ENCODE measurements at regions not wholly inside any gene's neighbourhood (a gene's known extent, or its start where the extent isn't known, plus 50 kb on each side); places are given as distances from the start of the nearest gene placed in this dataset.

GRCh38 chr19:27777242-27777641 is 1435.7 kb downstream of the UQCRFS1 start:
- peaks cover 47 to 71% (median 52%) of the 10 kb centered on the region in 3 donors for H3K9me3 Mint-ChIP-seq

GRCh38 chr19:27776524-27776923 is 1436.4 kb downstream of the UQCRFS1 start:
- ATAC-seq (replicated peaks in 1 of 4) (no peak), DNase-seq (no peak)
- no peaks in the 10 kb centered on the region for H3K27me3 Mint-ChIP-seq
- Histone ChIP-seq H3K4me1 (ENCODE audit: control insufficient read depth in 1 of 2, extremely low read depth in 1 of 2, insufficient read depth in 2 of 2, low read length in 2 of 2) (no peaks in the 10 kb centered on the region), H3K9me3 (peaks cover 4% of the 10 kb centered on the region), H3K27me3 (replicated peaks in 1 of 2; ENCODE audit: control insufficient read depth in 2 of 2, extremely low read depth in 1 of 2, insufficient read depth in 2 of 2, low read length in 1 of 2) (no peaks in the 10 kb centered on the region), H3K36me3 (ENCODE audit: control insufficient read depth in 2 of 2, extremely low read depth in 1 of 2, insufficient read depth in 1 of 2, low read length in 1 of 2) (no peaks in the 10 kb centered on the region), H3K27ac (ENCODE audit: low read length) (no peak overlapping the region), H3K4me3 (ENCODE audit: control insufficient read depth in 1 of 2, extremely low read depth in 1 of 2, low read length in 1 of 2) (no peak overlapping the region)
- H3K4me1 Mint-ChIP-seq = peaks cover 0 to 2% (median 0%) of the 10 kb centered on the region in 3 donors
- CTCF ChIA-PET = no interaction called here
- 100% methylated on average over 1 of the region's 3 CpGs for WGBS (ENCODE audit: insufficient coverage)
- H3K36me3 Mint-ChIP-seq = peaks cover 75% of the 10 kb centered on the region
- POLR2A ChIA-PET = no interaction called here
- no peak overlapping the region for H3K27ac Mint-ChIP-seq
- peaks cover 53 to 78% (median 58%) of the 10 kb centered on the region in 3 donors for H3K9me3 Mint-ChIP-seq
- no peak overlapping the region for H3K4me3 Mint-ChIP-seq

More at GRCh38 chr19:27777242-27777641, 1435.7 kb downstream of the UQCRFS1 start:
- H3K4me3 Mint-ChIP-seq = no peak overlapping the region
- H3K4me1 Mint-ChIP-seq = peaks cover 0 to 2% (median 0%) of the 10 kb centered on the region in 3 donors
- 92% methylated on average over 3 of the region's 7 CpGs for WGBS (ENCODE audit: insufficient coverage)
- no peak overlapping the region for H3K27ac Mint-ChIP-seq
- DNase-seq = no peak
- H3K4me3 ChIP-seq (ENCODE audit: control insufficient read depth in 1 of 2, extremely low read depth in 1 of 2, low read length in 1 of 2) = no peak overlapping the region
- peaks cover 4% of the 10 kb centered on the region for H3K9me3 ChIP-seq
- H3K36me3 ChIP-seq (ENCODE audit: control insufficient read depth in 2 of 2, extremely low read depth in 1 of 2, insufficient read depth in 1 of 2, low read length in 1 of 2) = no peaks in the 10 kb centered on the region
- POLR2A ChIA-PET = no interaction called here
- no peaks in the 10 kb centered on the region for H3K4me1 ChIP-seq (ENCODE audit: control insufficient read depth in 1 of 2, extremely low read depth in 1 of 2, insufficient read depth in 2 of 2, low read length in 2 of 2)
- H3K27me3 ChIP-seq (replicated peaks in 1 of 2; ENCODE audit: control insufficient read depth in 2 of 2, extremely low read depth in 1 of 2, insufficient read depth in 2 of 2, low read length in 1 of 2) = no peaks in the 10 kb centered on the region
- ATAC-seq (replicated peaks in 1 of 4) = no peak
- H3K27ac ChIP-seq (ENCODE audit: low read length) = no peak overlapping the region
- H3K36me3 Mint-ChIP-seq = peaks cover 77% of the 10 kb centered on the region
- CTCF ChIA-PET = no interaction called here
- no peaks in the 10 kb centered on the region for H3K27me3 Mint-ChIP-seq

- H3K4me1 ChIP-seq (ENCODE audit: control insufficient read depth in 1 of 2, extremely low read depth in 1 of 2, insufficient read depth in 2 of 2, low read length in 2 of 2) = no peaks in the 10 kb centered on the region
- peaks cover 70% of the 10 kb centered on the region for H3K36me3 Mint-ChIP-seq
- DNase-seq = no peak
- no peaks in the 10 kb centered on the region for H3K27me3 Mint-ChIP-seq
- H3K27ac ChIP-seq (ENCODE audit: low read length) = no peak overlapping the region
- peaks cover 4% of the 10 kb centered on the region for H3K9me3 ChIP-seq
- H3K4me3 ChIP-seq (ENCODE audit: control insufficient read depth in 1 of 2, extremely low read depth in 1 of 2, low read length in 1 of 2) = no peak overlapping the region
- no peak overlapping the region for H3K4me3 Mint-ChIP-seq
- no peaks in the 10 kb centered on the region for H3K36me3 ChIP-seq (ENCODE audit: control insufficient read depth in 2 of 2, extremely low read depth in 1 of 2, insufficient read depth in 1 of 2, low read length in 1 of 2)
- WGBS (ENCODE audit: insufficient coverage) = 96% methylated on average over 7 of the region's 8 CpGs
- H3K9me3 Mint-ChIP-seq = peaks cover 54 to 81% (median 60%) of the 10 kb centered on the region in 3 donors
- ATAC-seq (replicated peaks in 1 of 4) = no peak
- H3K27me3 ChIP-seq (replicated peaks in 1 of 2; ENCODE audit: control insufficient read depth in 2 of 2, extremely low read depth in 1 of 2, insufficient read depth in 2 of 2, low read length in 1 of 2) = no peaks in the 10 kb centered on the region
- ChIA-PET POLR2A (no interaction called here), CTCF (no interaction called here)
- no peak overlapping the region for H3K27ac Mint-ChIP-seq
- peaks cover 0 to 2% (median 0%) of the 10 kb centered on the region in 3 donors for H3K4me1 Mint-ChIP-seq
These were observed 1436.9 kb downstream of the UQCRFS1 start for GRCh38 chr19:27776020-27776419.

- Mint-ChIP-seq H3K4me3 (no peak overlapping the region), H3K4me1 (no peaks in the 10 kb centered on the region), H3K36me3 (peaks cover 64% of the 10 kb centered on the region), H3K27ac (no peak overlapping the region), H3K27me3 (no peaks in the 10 kb centered on the region), H3K9me3 (peaks cover 54 to 86% (median 65%) of the 10 kb centered on the region in 3 donors)
- DNase-seq (no peak), ATAC-seq (replicated peaks in 1 of 4) (no peak)
- 87% methylated on average over 5 of the region's 6 CpGs for WGBS (ENCODE audit: insufficient coverage)
- H3K4me3 ChIP-seq (ENCODE audit: control insufficient read depth in 1 of 2, extremely low read depth in 1 of 2, low read length in 1 of 2) = no peak overlapping the region
- no peaks in the 10 kb centered on the region for H3K36me3 ChIP-seq (ENCODE audit: control insufficient read depth in 2 of 2, extremely low read depth in 1 of 2, insufficient read depth in 1 of 2, low read length in 1 of 2)
- ChIA-PET CTCF (no interaction called here), POLR2A (no interaction called here)
- no peaks in the 10 kb centered on the region for H3K27me3 ChIP-seq (replicated peaks in 1 of 2; ENCODE audit: control insufficient read depth in 2 of 2, extremely low read depth in 1 of 2, insufficient read depth in 2 of 2, low read length in 1 of 2)
- H3K4me1 ChIP-seq (ENCODE audit: control insufficient read depth in 1 of 2, extremely low read depth in 1 of 2, insufficient read depth in 2 of 2, low read length in 2 of 2) = no peaks in the 10 kb centered on the region
- no peak overlapping the region for H3K27ac ChIP-seq (ENCODE audit: low read length)
- H3K9me3 ChIP-seq = peaks cover 4% of the 10 kb centered on the region
These were observed 1437.6 kb downstream of the UQCRFS1 start for GRCh38 chr19:27775395-27775794.

DNA sequence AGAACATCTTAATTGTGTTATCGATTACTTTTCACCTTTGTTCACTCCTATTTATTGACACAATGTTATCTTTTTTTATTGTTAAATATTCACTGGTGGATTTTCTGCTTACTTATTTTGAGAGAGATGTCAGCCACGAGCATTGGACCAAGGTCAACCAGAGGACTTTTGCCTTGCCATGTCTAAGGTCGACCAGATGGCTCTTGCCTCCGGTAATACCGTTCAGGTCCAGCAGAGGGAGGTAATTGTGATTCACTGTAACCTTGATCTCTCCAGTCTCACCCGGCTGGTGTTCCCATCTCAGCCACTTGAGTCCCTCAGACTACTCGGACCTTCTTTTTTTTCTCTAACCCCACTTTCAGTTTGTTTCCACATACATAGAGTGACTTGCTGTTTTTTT is 1438.1 kb downstream of the UQCRFS1 start:
- Mint-ChIP-seq H3K36me3 (peaks cover 61% of the 10 kb centered on the region), H3K27ac (no peak overlapping the region), H3K4me1 (no peaks in the 10 kb centered on the region), H3K9me3 (peaks cover 54 to 92% (median 70%) of the 10 kb centered on the region in 3 donors), H3K4me3 (no peak overlapping the region), H3K27me3 (no peaks in the 10 kb centered on the region)
- ATAC-seq (replicated peaks in 1 of 4) = no peak
- Histone ChIP-seq H3K9me3 (peaks cover 4% of the 10 kb centered on the region), H3K36me3 (ENCODE audit: control insufficient read depth in 2 of 2, extremely low read depth in 1 of 2, insufficient read depth in 1 of 2, low read length in 1 of 2) (no peaks in the 10 kb centered on the region), H3K27ac (ENCODE audit: low read length) (no peak overlapping the region), H3K27me3 (replicated peaks in 1 of 2; ENCODE audit: control insufficient read depth in 2 of 2, extremely low read depth in 1 of 2, insufficient read depth in 2 of 2, low read length in 1 of 2) (no peaks in the 10 kb centered on the region), H3K4me3 (ENCODE audit: control insufficient read depth in 1 of 2, extremely low read depth in 1 of 2, low read length in 1 of 2) (no peak overlapping the region), H3K4me1 (ENCODE audit: control insufficient read depth in 1 of 2, extremely low read depth in 1 of 2, insufficient read depth in 2 of 2, low read length in 2 of 2) (no peaks in the 10 kb centered on the region)
- ChIA-PET POLR2A (no interaction called here), CTCF (no interaction called here)
- WGBS (ENCODE audit: insufficient coverage) = 86% methylated on average over 5 of the region's 7 CpGs
- no peak for DNase-seq

DNA sequence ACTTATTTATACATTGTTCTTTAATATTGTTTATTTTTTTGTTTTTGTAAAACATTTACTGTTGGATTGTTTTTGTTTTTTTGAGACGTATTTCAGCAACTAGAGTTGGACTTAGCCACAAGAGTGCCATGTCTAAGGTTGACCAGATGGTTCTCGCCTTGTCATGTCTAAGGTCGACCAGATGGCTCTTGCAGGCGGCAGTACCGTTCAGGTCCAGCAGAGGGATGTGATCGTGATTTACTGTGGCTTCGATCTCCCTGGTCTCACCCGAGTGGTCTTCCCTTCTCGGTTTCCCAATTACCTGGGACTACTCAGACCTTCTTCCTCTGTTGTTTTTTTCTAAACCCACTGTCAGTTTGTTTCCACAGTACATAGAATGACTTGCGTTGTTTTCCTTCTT is 1438.6 kb downstream of the UQCRFS1 start:
- peaks cover 4% of the 10 kb centered on the region for H3K9me3 ChIP-seq
- no peak overlapping the region for H3K4me3 ChIP-seq (ENCODE audit: control insufficient read depth in 1 of 2, extremely low read depth in 1 of 2, low read length in 1 of 2)
- ChIA-PET POLR2A (no interaction called here), CTCF (no interaction called here)
- Mint-ChIP-seq H3K4me3 (no peak overlapping the region), H3K27me3 (no peaks in the 10 kb centered on the region), H3K4me1 (no peaks in the 10 kb centered on the region), H3K36me3 (peaks cover 56% of the 10 kb centered on the region), H3K27ac (no peak overlapping the region), H3K9me3 (peaks cover 54 to 95% (median 72%) of the 10 kb centered on the region in 3 donors)
- DNase-seq = no peak
- 97% methylated on average over 9 of the region's 10 CpGs for WGBS (ENCODE audit: insufficient coverage)
- no peak for ATAC-seq (replicated peaks in 1 of 4)
- H3K27ac ChIP-seq (ENCODE audit: low read length) = no peak overlapping the region
- H3K27me3 ChIP-seq (replicated peaks in 1 of 2; ENCODE audit: control insufficient read depth in 2 of 2, extremely low read depth in 1 of 2, insufficient read depth in 2 of 2, low read length in 1 of 2) = no peaks in the 10 kb centered on the region
- H3K4me1 ChIP-seq (ENCODE audit: control insufficient read depth in 1 of 2, extremely low read depth in 1 of 2, insufficient read depth in 2 of 2, low read length in 2 of 2) = no peaks in the 10 kb centered on the region
- no peaks in the 10 kb centered on the region for H3K36me3 ChIP-seq (ENCODE audit: control insufficient read depth in 2 of 2, extremely low read depth in 1 of 2, insufficient read depth in 1 of 2, low read length in 1 of 2)
